Activated CD4-positive, alpha-beta T cell treated with anti-CD3 and anti-CD28 coated beads, Interleukin-2, amount 50 U/mL, for 1 hour (primary cell): ENCODE measurements at regions not wholly inside any gene's neighbourhood (a gene's known extent, or its start where the extent isn't known, plus 50 kb on each side); places are given as distances from the start of the nearest gene placed in this dataset.
"Not testable (repeated sequence)": the region's sequence is repeated elsewhere in the genome, so short reads cannot be mapped to it uniquely, and the experiment has no call there.

Experiments
- DNase-seq: peaks from one replicate; pipeline ENCODE4 v3.0.0-alpha.2; 2020

- no peak for DNase-seq
Measured at GRCh38 chr1:157460381-157460780, 91.9 kb downstream of the FCRL5 start.

- no peak for DNase-seq
Measured at GRCh38 chr1:157457279-157457678, 95.0 kb downstream of the FCRL5 start.

GRCh38 chr1:157455318-157455717, 97.0 kb downstream of the FCRL5 start:
- DNase-seq: no peak

GRCh38 chr1:157450106-157450505, 102.2 kb downstream of the FCRL5 start:
- no peak for DNase-seq

DNA sequence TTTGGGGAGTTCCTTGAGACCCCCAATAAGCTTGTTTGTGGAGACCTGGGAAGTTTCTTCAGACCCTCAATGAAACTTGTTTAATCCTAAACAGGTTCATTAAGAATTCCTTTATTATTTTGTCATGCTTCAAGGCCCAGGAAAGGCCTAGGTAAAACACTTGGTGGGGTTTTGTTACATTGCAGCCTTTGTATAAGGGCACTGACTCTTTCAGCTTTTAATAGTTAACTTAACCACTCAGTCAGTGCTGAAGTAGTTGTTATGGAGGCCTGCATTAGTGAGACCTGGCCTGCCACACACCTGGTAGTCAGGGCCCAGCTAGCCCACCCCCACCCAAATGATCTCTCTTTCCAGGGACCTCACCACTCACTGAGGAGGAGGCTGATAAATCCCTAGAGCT, 103.7 kb downstream of the FCRL5 start:
- DNase-seq: no peak

DNA sequence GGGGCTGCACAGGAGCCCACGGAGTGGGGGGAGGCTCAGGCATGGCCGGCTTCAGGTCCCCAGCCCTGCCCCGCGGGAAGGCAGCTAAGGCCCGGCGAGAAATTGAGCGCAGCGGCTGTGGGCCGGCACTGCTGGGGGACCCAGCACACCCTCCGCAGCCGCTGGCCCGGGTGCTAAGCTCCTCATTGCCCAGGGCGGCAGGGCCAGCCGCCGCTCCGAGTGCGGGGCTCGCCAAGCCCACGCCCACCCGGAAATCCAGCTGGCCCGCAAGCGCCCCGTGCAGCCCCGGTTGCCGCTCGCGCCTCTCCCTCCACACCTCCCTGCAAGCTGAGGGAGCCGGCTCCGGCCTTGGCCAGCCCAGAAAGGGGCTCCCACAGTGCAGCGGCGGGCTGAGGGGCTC, 106.0 kb downstream of the FCRL5 start:
- DNase-seq: not testable (repeated sequence)

DNA sequence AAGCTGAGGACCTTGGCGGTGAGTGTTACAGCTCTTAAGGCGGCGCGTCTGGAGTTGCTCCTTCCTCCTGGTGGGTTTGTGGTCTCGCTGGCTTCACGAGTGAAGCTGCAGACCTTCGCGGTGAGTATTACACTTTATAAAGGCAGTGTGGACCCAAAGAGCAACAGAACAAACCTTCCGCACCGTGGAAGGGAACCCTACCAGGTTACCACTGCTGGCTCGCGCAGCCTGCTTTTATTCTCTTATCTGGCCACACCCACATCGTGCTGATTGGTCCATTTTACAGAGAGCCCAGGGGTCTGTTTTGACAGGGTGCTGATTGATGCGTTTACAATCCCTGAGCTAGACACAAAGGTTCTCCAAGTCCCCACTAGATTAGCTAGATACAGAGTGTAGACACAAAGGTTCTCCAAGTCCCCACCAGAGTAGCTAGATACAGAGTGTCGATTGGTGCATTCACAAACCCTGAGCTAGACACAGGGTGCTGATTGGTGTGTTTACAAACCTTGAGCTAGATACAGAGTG, 106.6 kb downstream of the FCRL5 start:
- DNase-seq: not testable (repeated sequence)

DNA sequence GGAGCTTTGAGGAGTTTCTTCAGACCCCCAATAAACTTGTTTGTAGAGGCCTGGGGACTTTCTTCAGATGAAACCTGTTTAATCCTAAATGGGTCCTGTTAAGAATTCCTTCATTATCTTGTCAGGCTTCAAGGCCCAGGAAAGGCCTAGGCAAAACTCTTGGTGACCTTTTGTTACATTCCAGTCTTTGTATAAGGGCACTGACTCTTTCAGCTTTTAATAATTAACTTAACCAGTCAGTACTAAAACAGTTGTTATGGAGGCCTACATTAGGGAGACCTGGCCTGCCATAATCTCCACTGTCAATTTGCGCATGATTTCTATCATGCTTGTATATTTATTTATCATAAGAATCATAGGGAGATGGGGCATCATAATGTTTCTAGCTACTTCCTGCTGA, 110.2 kb downstream of the FCRL5 start:
- no peak for DNase-seq

DNA sequence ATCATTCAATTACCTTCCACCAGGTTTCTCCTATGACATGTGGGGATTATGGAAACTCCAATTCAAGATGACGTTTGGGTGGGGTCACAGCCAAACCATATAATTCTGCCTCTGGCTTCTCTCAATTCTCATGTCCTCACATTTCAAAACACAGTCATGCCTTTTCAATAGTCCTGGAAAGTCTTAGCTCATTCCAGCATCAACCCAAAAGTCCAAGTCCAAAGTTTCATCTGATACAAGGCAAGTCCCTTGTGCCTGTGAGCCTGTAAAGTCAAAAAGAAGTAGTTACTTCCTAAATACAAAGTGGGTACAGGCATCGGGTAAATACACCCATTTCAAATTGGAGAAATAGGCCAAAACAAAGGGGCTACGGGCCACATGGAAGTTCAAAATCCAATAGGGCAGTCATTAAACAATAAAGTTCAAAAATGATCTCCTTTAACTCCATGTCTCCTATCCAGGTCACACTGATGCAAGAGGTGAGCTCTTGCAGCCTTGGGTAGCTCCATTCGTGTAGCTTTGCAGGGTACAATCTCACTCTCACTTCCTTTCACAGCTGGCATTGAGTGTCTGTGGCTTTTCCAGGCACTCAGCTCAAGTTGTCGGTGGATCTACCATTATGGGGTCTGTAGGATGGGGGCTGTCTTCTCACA, 112.9 kb downstream of the FCRL5 start:
- DNase-seq: no peak

DNA sequence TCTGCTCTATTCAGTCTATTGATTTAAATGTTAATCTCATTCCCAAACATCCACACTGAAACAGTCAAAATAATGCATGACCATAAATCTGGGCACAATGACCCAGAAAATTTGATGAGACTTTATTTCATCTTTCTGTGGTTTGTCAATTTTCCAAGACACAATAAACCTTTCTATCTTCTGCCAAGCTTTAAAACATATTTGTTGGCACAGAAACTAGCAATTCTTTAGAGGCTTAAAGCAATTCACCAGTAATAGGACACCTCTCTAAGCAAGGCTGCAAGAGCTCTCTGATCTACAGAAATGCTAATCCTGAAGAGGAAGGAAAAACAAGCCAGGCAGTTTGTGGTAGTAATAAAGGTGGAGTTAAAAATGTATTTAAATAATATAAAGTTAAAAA, 113.7 kb downstream of the FCRL5 start:
- no peak for DNase-seq

GRCh38 chr1:157438146-157438545, 114.2 kb downstream of the FCRL5 start:
- DNase-seq: no peak

DNA sequence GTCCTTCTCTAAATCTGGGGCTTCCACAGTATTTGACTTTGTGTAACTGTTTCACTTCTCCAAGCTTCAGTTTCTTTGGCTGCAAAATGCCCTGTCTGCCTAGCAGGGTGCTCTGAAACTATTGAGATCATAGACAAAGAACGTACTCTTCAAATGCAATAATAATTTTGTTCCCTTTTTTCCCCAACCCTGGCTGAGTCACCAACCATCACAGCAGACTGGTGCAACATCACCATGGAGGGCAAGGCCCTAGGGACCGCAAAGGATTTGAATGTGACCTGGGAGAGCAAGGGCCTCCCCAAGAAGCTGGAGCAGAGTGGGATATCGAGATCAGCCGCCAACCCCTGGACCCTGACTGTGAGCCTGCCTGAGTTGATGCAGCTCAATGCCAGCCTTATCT, 115.0 kb downstream of the FCRL5 start:
- no peak for DNase-seq

DNA sequence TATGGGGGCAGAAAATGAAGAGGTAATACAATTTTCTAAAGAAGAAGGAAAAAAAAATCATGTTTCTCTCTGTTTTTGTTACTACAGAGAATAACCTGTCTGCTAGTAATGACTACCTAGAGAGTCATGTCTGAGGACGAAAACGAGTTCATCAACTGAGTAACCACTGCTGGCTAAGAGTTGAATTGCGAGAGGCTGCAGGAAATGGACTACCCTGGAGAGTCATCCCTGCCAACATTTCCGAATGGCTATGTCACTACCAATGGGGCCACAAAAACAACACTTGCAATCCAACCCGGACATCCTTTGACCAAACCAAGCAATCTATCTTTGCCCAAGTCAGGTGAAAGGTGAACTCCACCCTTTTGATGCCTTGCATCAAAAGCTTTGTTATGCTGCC, 120.6 kb downstream of the FCRL5 start:
- DNase-seq: no peak

DNA sequence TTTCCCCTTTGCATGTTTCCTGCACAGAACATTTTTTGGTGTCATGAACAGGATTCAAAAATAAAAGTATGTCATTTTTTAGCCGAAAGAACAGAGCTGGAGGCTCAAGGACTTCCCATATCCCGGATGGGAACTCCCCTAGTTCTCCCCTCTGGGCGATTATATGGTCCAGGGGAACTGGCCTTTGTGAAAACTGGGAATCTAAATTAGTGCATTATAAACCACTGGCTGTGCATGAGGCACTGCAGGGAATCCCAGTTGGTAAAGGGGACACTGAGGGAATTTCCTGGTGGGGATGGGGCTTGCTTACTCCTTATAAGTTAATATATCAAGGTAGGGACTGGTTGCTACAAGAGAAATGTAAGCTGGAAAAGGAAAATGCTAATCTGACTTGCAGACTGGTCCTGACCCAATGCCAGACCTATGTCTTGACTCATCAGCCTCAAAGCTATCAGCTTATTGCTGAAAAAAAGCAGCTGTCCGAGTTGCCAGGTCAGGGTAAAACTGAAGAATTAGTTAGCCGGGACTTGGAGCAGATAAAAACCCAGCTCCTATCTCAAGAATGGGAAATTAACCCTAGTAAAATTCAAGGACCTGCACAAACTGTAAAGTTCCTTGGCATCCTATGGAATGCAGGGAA, 122.6 kb downstream of the FCRL5 start:
- no peak for DNase-seq

- not testable (repeated sequence) for DNase-seq
Measured at GRCh38 chr1:157423764-157424163, 128.6 kb downstream of the FCRL5 start.

GRCh38 chr1:157419845-157420542, 132.3 kb downstream of the FCRL5 start:
- DNase-seq: no peak

- no peak for DNase-seq
Measured at GRCh38 chr1:157418659-157419058, 133.7 kb downstream of the FCRL5 start.

DNA sequence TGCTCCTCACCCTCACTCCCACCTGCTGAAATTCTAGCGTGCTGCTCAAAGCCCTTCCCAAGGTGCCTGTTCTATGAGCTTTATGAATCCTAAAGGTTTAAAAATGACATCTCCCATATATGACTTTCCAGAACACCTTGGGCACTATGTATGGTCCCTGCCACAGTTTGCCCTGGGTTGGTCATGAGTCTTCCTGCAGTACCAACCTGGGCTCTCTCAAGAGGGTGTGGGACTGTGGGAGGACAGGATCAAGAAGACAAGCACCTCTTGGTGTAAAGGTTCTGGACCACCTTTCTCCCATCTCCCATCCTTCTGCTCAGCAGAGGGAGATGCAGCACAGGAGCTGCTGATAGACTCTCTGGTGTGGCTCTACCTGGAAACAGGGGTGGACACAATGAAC, 134.1 kb downstream of the FCRL5 start:
- no peak for DNase-seq

DNA sequence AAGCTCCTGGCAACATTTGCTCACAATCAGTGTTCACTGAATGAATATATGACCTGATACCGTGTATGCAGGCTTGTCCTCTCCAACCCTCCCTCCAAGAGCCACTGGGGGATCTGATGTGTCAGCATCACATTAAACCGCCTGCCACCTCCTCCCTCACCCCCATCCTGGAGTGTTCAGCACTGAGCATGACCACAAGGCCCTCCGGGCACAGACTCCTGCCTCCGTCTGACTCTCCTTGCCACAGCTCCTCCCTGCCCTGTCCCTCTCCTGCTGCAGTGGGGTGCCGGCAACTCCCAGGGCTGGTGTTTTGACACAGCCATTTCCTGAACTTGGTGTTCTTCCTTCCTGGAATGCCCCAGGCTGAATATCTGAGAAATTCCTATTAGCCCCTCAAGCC, 136.7 kb downstream of the FCRL5 start:
- no peak for DNase-seq

DNA sequence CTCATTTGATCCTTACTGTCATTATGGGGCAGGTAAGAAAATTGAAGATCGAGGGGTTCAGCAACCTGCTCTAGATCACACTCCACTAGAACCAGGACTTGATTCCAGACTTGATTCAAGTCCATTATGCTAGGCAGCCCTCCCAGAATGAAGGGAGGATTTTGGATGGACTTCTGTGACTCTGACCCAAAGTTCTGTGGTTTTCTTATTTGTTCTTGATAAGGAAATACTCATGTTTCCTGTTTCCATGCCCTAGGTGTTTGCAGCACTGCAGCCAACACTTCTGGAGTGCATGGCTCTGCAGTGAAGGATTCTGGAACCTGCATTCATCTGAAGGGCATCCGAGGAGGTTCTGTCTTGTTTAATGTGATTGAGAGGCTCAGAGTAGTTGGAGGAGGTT, 140.0 kb downstream of the FCRL5 start:
- DNase-seq: no peak

GRCh38 chr1:157411769-157412168, 140.5 kb downstream of the FCRL5 start:
- DNase-seq: no peak

DNA sequence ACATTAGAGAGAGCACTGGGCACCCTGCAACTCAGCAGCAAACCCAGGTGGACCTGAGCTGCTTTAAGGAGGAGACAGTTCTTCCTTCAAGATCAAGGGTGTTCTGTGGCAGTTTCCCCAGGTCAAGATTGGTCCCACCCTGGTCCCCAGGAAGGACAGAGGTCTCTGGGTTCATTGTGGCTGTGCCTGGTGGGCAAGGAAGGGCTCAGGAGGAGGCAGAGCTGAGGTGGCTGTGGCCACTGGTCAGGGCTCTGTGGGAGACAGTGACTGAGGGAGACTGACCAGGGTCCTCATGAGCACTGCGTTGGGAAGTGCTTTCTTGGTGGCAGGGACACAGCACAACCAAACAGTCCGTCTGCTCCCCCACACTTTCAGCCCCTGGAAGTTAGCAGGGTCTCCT, 141.3 kb downstream of the FCRL5 start:
- DNase-seq: no peak

- DNase-seq: no peak
Measured at GRCh38 chr1:157410457-157410856, 141.9 kb downstream of the FCRL5 start.

DNA sequence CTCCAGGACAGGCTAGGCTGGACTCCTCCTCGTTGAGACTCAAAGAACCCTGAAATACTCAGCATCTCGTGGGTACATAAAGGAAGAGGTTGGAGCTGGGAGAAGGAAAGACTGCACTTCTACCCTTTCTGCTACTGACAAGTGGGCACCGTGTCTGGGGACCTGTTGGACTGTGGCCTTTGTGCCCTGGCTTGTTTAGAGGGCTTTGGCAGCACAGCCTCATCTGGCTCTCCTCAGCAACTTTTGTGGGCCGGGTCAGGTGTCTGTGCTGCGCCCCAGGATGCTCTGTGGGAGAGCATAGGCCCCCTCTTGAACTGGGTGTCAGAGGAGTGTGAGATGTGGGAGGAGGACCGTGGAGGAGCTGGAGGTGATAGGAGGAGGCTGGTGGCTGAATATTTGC, 142.4 kb downstream of the FCRL5 start:
- DNase-seq: no peak
